Neural progenitor cell (in vitro differentiated cells): ENCODE measurements at regions not wholly inside any gene's neighbourhood (a gene's known extent, or its start where the extent isn't known, plus 50 kb on each side); places are given as distances from the start of the nearest gene placed in this dataset.
"Not testable (repeated sequence)": the region's sequence is repeated elsewhere in the genome, so short reads cannot be mapped to it uniquely, and the experiment has no call there.

Source experiments
- DNase-seq: peaks from one replicate; pipeline ENCODE4 v3.0.0-alpha.2; 2016; ENCODE audit warnings: low spot score
- H2AFZ ChIP-seq: fragments of 200-600 bp; sonication (generic); replicated peaks from 2 replicates; pipeline ENCODE4 v1.6.1; 2016; ENCODE audit warnings: antibody characterized with exemption
- H3F3A ChIP-seq: fragments of 200-600 bp; sonication (generic); 2 replicates; pipeline ENCODE4 v1.6.1; 2016; ENCODE audit warnings: antibody characterized with exemption, low read depth
- H3K27ac ChIP-seq: fragments of 200-600 bp; sonication (generic); 2 replicates; pipeline ENCODE4 v1.5.1; 2016; ENCODE audit warnings: mild to moderate bottlenecking
- H3K27me3 ChIP-seq: fragments of 200-600 bp; sonication (generic); 2 replicates; pipeline ENCODE4 v1.6.1; 2016; ENCODE audit warnings: mild to moderate bottlenecking, moderate library complexity
- H3K36me3 ChIP-seq: fragments of 200-600 bp; sonication (generic); 2 replicates; pipeline ENCODE4 v1.5.1; 2016
- H3K4me1 ChIP-seq: fragments of 200-600 bp; sonication (generic); 2 replicates; pipeline ENCODE4 v1.6.1; 2016; ENCODE audit warnings: mixed run types
- H3K4me2 ChIP-seq: fragments of 200-600 bp; sonication (generic); 2 replicates; pipeline ENCODE4 v1.6.1; 2016
- H3K4me3 ChIP-seq: fragments of 200-600 bp; sonication (generic); 2 replicates; pipeline ENCODE4 v1.5.1; 2016
- H3K79me2 ChIP-seq: fragments of 200-600 bp; sonication (generic); 2 replicates; pipeline ENCODE4 v1.6.1; 2016; ENCODE audit warnings: low read depth
- H3K9ac ChIP-seq: fragments of 200-600 bp; sonication (generic); 2 replicates; pipeline ENCODE4 v1.6.1; 2016
- H3K9me3 ChIP-seq: fragments of 200-600 bp; sonication (generic); 2 replicates; pipeline ENCODE4 v1.5.1; 2016; ENCODE audit warnings: low read depth
- H4K20me1 ChIP-seq: fragments of 200-600 bp; sonication (generic); 2 replicates; pipeline ENCODE4 v1.6.1; 2016; ENCODE audit warnings: low read depth
- H3K27ac Mint-ChIP-seq: 3 replicates; pipeline ENCODE4 v1.8.0; 2021; ENCODE audit warnings: mixed read lengths
- H3K27me3 Mint-ChIP-seq: 2 replicates; pipeline ENCODE4 v1.8.0; 2022; ENCODE audit warnings: low read depth, mild to moderate bottlenecking, inconsistent platforms, moderate library complexity, mixed read lengths; ENCODE audit not compliant: insufficient read depth
- H3K36me3 Mint-ChIP-seq: 3 replicates; pipeline ENCODE4 v1.8.0; 2021; ENCODE audit warnings: mixed read lengths
- H3K4me1 Mint-ChIP-seq: 3 replicates; pipeline ENCODE4 v1.8.0; 2021; ENCODE audit warnings: mixed read lengths
- H3K4me3 Mint-ChIP-seq: 3 replicates; pipeline ENCODE4 v1.8.0; 2021; ENCODE audit warnings: mild to moderate bottlenecking, moderate library complexity, mixed read lengths
- H3K9me3 Mint-ChIP-seq: 3 replicates; pipeline ENCODE4 v1.8.0; 2020; ENCODE audit warnings: mixed read lengths
- EZH2 ChIP-seq: fragments of 200-600 bp; sonication (generic); IDR thresholded peaks from 2 replicates; pipeline ENCODE4 v1.6.1; 2017; ENCODE audit warnings: antibody characterized with exemption, mild to moderate bottlenecking, moderate library complexity
- EZH2phosphoT487 ChIP-seq: fragments of 200-600 bp; sonication (generic); IDR thresholded peaks from 2 replicates; pipeline ENCODE4 v1.6.1; 2017; ENCODE audit warnings: antibody characterized with exemption
- TF ChIP-seq, protein P1 (sequence below): fragments of 200-600 bp; sonication (generic); IDR thresholded peaks from 2 replicates; pipeline ENCODE4 v1.5.1; 2017; ENCODE audit warnings: antibody characterized with exemption, mild to moderate bottlenecking

DNA sequence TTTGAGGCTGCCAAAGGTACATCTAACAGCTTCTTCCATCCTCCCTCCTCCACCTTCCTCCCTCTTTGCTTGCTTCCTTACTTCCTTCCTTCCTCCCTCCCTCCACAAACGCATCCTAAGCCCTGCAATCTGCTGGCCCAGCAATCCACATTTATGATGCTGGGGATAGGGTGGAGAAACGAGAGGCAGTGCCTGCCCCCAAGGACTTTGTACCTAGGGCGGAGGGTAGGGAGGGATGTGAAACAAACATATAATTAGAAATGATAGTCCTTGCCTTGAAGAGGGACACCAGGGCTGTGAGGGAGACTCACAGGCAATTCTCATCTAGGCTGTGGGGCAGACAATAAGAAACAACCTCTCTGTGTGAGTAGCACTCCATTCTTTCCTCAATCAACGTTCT is 188.3 kb downstream of the ANKRD30B start:
- TF ChIP-seq EZH2: no peak
- TF ChIP-seq, protein P1, sequence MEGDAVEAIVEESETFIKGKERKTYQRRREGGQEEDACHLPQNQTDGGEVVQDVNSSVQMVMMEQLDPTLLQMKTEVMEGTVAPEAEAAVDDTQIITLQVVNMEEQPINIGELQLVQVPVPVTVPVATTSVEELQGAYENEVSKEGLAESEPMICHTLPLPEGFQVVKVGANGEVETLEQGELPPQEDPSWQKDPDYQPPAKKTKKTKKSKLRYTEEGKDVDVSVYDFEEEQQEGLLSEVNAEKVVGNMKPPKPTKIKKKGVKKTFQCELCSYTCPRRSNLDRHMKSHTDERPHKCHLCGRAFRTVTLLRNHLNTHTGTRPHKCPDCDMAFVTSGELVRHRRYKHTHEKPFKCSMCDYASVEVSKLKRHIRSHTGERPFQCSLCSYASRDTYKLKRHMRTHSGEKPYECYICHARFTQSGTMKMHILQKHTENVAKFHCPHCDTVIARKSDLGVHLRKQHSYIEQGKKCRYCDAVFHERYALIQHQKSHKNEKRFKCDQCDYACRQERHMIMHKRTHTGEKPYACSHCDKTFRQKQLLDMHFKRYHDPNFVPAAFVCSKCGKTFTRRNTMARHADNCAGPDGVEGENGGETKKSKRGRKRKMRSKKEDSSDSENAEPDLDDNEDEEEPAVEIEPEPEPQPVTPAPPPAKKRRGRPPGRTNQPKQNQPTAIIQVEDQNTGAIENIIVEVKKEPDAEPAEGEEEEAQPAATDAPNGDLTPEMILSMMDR: no peak
- Mint-ChIP-seq H3K36me3 (no peaks in the 10 kb centered on the region), H3K4me3 (no peak overlapping the region), H3K9me3 (peaks cover 52% of the 10 kb centered on the region), H3K27me3 (peaks cover 2% of the 10 kb centered on the region), H3K4me1 (no peaks in the 10 kb centered on the region), H3K27ac (no peak overlapping the region)
- Histone ChIP-seq H3K79me2 (no peaks in the 10 kb centered on the region), H3K9ac (no peak overlapping the region), H3K27me3 (no peaks in the 10 kb centered on the region), H3F3A (no peaks in the 10 kb centered on the region), H2AFZ (no peak overlapping the region), H3K4me1 (no peaks in the 10 kb centered on the region), H3K4me2 (no peak overlapping the region), H4K20me1 (no peaks in the 10 kb centered on the region), H3K27ac (no peak overlapping the region), H3K9me3 (peaks cover 5% of the 10 kb centered on the region), H3K36me3 (no peaks in the 10 kb centered on the region), H3K4me3 (no peak overlapping the region)
- no peak for DNase-seq

DNA sequence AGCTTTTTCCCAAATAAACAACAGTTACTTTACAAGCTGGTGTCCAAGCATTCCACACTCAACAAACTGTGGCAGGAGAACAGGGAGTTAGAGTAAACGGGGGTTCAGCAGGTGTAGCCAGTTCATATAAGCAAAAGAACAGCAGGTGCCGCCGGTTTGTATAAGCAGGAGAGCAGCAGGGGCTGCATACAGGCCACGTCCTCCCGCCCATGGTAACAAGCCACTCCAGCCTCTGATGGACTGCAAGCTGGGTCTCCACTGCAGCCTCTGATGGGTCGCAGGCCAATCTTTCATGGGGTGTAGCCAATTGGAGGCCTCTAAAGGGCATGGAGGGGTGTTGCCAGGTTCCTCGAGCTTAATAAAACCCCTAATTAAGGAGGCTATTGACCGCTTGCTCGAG is 189.3 kb downstream of the ANKRD30B start:
- Histone ChIP-seq H3K4me1 (no peaks in the 10 kb centered on the region), H3K79me2 (no peaks in the 10 kb centered on the region), H3F3A (no peaks in the 10 kb centered on the region), H2AFZ (no peak overlapping the region), H4K20me1 (no peaks in the 10 kb centered on the region), H3K4me2 (no peak overlapping the region), H3K9me3 (peaks cover 10% of the 10 kb centered on the region), H3K27ac (no peak overlapping the region), H3K4me3 (no peak overlapping the region), H3K9ac (no peak overlapping the region), H3K36me3 (no peaks in the 10 kb centered on the region), H3K27me3 (no peaks in the 10 kb centered on the region)
- Mint-ChIP-seq H3K4me1 (no peaks in the 10 kb centered on the region), H3K36me3 (no peaks in the 10 kb centered on the region), H3K27me3 (peaks cover 2% of the 10 kb centered on the region), H3K4me3 (no peak overlapping the region), H3K27ac (no peak overlapping the region), H3K9me3 (peaks cover 53% of the 10 kb centered on the region)
- DNase-seq: no peak
- no peak for TF ChIP-seq EZH2phosphoT487
- TF ChIP-seq, protein P1: no peak
- TF ChIP-seq EZH2: no peak

DNA sequence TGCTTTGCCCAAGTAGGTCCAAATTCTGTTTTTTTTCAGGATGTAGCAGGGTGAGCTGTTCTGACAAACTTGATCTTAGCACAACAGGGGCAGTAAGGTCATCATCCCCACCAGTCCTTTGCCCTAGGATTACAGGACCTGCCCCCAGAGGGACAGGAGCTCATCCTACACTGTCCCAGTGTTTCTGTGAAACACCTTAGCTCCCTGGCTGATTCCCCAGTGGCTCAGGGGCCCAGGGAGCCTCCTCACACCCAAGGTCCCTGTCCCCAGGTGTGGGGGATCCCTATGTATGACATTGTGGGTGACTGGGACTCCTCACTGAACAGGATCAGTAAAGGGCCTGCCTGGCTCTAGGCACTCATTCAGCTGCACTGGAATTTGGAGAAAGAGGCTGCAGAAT is 191.2 kb downstream of the ANKRD30B start:
- no peak overlapping the region for H3K9ac ChIP-seq
- H3K4me2 ChIP-seq: no peak overlapping the region
- H3K9me3 ChIP-seq: peaks cover 6% of the 10 kb centered on the region
- H3K4me3 ChIP-seq: no peak overlapping the region
- no peak for TF ChIP-seq EZH2
- TF ChIP-seq EZH2phosphoT487: no peak
- TF ChIP-seq, protein P1: no peak
- H3K27ac Mint-ChIP-seq: no peak overlapping the region
- no peaks in the 10 kb centered on the region for H3K4me1 ChIP-seq
- no peak for DNase-seq
- H3K79me2 ChIP-seq: no peaks in the 10 kb centered on the region
- no peaks in the 10 kb centered on the region for H3K27me3 ChIP-seq
- no peaks in the 10 kb centered on the region for H3F3A ChIP-seq
- H3K36me3 Mint-ChIP-seq: no peaks in the 10 kb centered on the region
- no peak overlapping the region for H3K4me3 Mint-ChIP-seq
- no peak overlapping the region for H3K27ac ChIP-seq
- H3K36me3 ChIP-seq: no peaks in the 10 kb centered on the region
- no peak overlapping the region for H2AFZ ChIP-seq
- H4K20me1 ChIP-seq: no peaks in the 10 kb centered on the region
- H3K9me3 Mint-ChIP-seq: peaks cover 51% of the 10 kb centered on the region
- H3K27me3 Mint-ChIP-seq: peaks cover 3% of the 10 kb centered on the region
- no peaks in the 10 kb centered on the region for H3K4me1 Mint-ChIP-seq

DNA sequence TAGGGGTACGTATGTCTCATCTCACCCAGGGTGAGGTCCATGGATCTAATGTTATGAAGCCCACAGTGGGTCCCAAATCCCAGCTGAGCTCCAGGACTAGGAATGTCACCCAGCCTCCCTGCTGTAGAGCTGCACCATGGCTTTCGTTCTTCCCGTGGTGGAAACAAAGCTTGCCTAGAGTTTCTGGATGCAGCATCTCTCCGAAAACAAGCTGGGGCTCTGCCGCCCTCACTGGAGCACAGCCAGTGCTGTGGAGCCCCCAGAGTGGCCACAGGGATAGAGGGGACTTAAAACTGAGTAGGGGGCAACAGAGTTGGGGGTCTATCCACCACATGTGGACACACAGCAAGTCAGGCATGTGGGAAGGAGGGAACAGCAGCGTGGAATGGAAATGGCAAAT is 192.1 kb downstream of the ANKRD30B start:
- not testable (repeated sequence) for H3K4me3 ChIP-seq, H3K27me3 ChIP-seq, H3F3A ChIP-seq, H3K27ac ChIP-seq, H2AFZ ChIP-seq, H3K4me2 ChIP-seq, H3K4me1 ChIP-seq, H3K4me3 Mint-ChIP-seq, DNase-seq, H4K20me1 ChIP-seq, H3K27me3 Mint-ChIP-seq, H3K79me2 ChIP-seq, H3K9ac ChIP-seq, H3K9me3 ChIP-seq, H3K36me3 ChIP-seq, H3K4me1 Mint-ChIP-seq, H3K27ac Mint-ChIP-seq, H3K36me3 Mint-ChIP-seq
- H3K9me3 Mint-ChIP-seq: peaks cover 50% of the 10 kb centered on the region
